ENCODE measurements at regions not wholly inside any gene's neighbourhood (a gene's known extent, or its start where the extent isn't known, plus 50 kb on each side); places are given as distances from the start of the nearest gene placed in this dataset.

DNA sequence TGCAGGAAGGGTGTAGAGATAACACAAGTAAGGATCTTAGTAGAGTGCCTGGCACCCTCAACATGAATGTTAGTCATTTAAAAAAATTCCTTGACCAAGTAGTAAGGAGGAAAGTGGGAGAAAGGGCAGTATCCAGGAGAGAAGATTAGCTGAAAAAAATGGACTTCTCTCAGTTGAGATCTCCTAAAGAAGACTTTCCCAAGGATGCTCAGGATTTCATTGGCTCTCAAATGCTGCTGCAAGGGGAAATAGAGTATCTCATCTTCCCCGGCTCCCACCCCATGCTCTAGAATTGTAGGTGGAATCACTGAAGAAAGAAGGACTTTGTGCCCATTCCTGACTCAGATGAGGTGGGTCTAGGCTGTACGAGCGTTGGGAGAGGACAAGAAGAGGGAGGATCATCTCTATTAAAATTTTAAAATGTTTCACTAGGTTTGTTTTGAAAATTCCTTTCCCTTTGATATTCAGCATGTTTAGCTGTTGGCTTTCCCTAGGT lies 231.1 kb downstream of the MYCN start:
- Histone ChIP-seq H3K36me3 (no peaks in the 10 kb centered on the region), H3K9me3 (ENCODE audit: severe bottlenecking) (no peaks in the 10 kb centered on the region), H3K4me3 (ENCODE audit: low read depth, low read length) (no peak overlapping the region), H3K27ac (no peak overlapping the region), H3K27me3 (ENCODE audit: insufficient read depth, low read depth, severe bottlenecking) (no peaks in the 10 kb centered on the region)
- TF ChIP-seq, protein P1, sequence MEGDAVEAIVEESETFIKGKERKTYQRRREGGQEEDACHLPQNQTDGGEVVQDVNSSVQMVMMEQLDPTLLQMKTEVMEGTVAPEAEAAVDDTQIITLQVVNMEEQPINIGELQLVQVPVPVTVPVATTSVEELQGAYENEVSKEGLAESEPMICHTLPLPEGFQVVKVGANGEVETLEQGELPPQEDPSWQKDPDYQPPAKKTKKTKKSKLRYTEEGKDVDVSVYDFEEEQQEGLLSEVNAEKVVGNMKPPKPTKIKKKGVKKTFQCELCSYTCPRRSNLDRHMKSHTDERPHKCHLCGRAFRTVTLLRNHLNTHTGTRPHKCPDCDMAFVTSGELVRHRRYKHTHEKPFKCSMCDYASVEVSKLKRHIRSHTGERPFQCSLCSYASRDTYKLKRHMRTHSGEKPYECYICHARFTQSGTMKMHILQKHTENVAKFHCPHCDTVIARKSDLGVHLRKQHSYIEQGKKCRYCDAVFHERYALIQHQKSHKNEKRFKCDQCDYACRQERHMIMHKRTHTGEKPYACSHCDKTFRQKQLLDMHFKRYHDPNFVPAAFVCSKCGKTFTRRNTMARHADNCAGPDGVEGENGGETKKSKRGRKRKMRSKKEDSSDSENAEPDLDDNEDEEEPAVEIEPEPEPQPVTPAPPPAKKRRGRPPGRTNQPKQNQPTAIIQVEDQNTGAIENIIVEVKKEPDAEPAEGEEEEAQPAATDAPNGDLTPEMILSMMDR (IDR thresholded peaks at IDR 0.05; ENCODE audit: low read depth, low read length): no peak
- no peak for DNase-seq

DNA sequence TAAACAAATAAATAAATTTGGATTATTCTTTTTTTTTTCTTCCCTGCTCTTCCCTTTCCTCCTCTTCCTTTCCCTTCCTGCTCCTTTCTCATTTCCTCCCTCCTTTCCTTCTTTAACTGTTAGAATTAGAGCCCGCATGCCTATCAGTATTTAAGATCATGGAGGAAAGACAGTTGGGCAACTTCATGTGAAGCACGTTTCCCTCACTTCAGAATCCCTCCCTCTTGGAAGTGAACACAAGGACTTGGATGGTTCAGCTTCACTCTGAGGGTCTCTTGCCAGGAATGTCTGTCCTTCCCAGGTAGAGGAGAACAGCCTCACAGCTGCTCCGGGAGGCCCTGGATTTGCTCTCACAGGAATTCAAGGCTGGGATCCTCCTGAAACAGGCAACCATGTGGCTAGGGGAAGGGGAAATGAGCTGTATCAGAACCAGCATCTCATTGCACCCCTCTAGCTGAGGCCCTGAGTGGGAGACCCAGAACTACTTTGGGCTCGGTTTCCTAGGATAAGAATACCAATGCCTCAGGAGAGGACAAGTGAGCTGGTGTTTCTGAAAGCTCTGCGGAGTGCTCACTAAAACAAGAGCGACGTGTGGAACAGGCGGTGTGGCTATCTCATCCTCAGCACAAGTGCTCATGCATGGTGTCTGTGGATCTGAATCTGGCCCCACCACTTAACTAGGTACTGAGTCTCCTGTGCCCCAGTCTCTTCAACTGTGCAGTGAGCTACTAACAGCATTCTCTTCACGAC lies 230.5 kb downstream of the MYCN start:
- no peak overlapping the region for H3K27ac ChIP-seq
- H3K9me3 ChIP-seq (ENCODE audit: severe bottlenecking): no peaks in the 10 kb centered on the region
- H3K36me3 ChIP-seq: no peaks in the 10 kb centered on the region
- no peak overlapping the region for H3K4me3 ChIP-seq (ENCODE audit: low read depth, low read length)
- TF ChIP-seq, protein P1 (IDR thresholded peaks at IDR 0.05; ENCODE audit: low read depth, low read length): no peak
- DNase-seq: no peak
- H3K27me3 ChIP-seq (ENCODE audit: insufficient read depth, low read depth, severe bottlenecking): no peaks in the 10 kb centered on the region

DNA sequence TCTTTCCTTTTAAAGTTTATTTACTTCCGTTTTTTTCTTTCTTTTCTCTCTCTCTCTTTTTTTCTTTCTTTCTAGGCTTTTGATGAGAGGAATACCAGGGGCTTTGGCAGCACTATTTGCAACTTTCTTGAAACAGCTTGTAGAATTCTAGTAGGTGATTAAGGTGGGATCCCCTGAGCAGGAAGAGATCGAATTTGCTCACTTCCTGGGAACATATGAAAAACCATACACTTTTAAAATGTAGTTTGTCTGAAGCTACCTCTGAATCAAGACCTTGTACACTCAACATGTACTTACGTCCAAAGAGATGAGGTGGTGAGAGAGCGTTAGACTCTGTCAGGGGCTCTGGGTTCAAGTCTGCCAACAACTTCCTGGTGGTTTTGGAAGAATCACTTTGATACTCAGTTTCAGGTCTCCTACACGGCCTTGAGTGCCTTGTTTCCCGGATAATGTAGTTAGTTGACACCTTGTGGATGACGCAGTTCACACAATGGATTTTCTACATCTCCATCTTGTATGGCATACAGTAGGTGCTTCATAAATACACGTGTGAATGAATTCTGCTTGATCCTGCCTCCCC lies 229.1 kb downstream of the MYCN start:
- DNase-seq: no peak

GRCh38 chr2:16168506-16169264 lies 228.3 kb downstream of the MYCN start:
- Histone ChIP-seq H3K9me3 (ENCODE audit: severe bottlenecking) (no peaks in the 10 kb centered on the region), H3K27me3 (ENCODE audit: insufficient read depth, low read depth, severe bottlenecking) (no peaks in the 10 kb centered on the region), H3K27ac (no peak overlapping the region), H3K4me3 (ENCODE audit: low read depth, low read length) (no peak overlapping the region), H3K36me3 (no peaks in the 10 kb centered on the region)
- TF ChIP-seq, protein P1 (IDR thresholded peaks at IDR 0.05; ENCODE audit: low read depth, low read length): no peak
- no peak for DNase-seq

More for the DNA sequence above, 229.1 kb downstream of the MYCN start:
- H3K27me3 ChIP-seq (ENCODE audit: insufficient read depth, low read depth, severe bottlenecking): no peaks in the 10 kb centered on the region
- H3K36me3 ChIP-seq: no peaks in the 10 kb centered on the region
- TF ChIP-seq, protein P1 (IDR thresholded peaks at IDR 0.05; ENCODE audit: low read depth, low read length): no peak
- H3K27ac ChIP-seq: no peak overlapping the region
- H3K9me3 ChIP-seq (ENCODE audit: severe bottlenecking): no peaks in the 10 kb centered on the region
- no peak overlapping the region for H3K4me3 ChIP-seq (ENCODE audit: low read depth, low read length)

GRCh38 chr2:16167870-16168426 lies 227.6 kb downstream of the MYCN start:
- Histone ChIP-seq H3K27me3 (ENCODE audit: insufficient read depth, low read depth, severe bottlenecking) (no peaks in the 10 kb centered on the region), H3K27ac (no peak overlapping the region), H3K9me3 (ENCODE audit: severe bottlenecking) (no peaks in the 10 kb centered on the region), H3K36me3 (no peaks in the 10 kb centered on the region), H3K4me3 (ENCODE audit: low read depth, low read length) (no peak overlapping the region)
- TF ChIP-seq, protein P1 (IDR thresholded peaks at IDR 0.05; ENCODE audit: low read depth, low read length): no peak
- no peak for DNase-seq

Measured in WERI-Rb-1 (cell line).